GM12878 (cell line): ENCODE measurements at regions not wholly inside any gene's neighbourhood (a gene's known extent, or its start where the extent isn't known, plus 50 kb on each side); places are given as distances from the start of the nearest gene placed in this dataset.

Source experiments
- ATAC-seq: fragments of 200-7000 bp; cut with Tn5 transposase; 3 replicates; pipeline ENCODE4 v1.9.1; 2020; ENCODE audit warnings: mild to moderate bottlenecking, moderate library complexity
- BruUV-seq: library from RNA; stranded (reverse); fragments of 400-500 nt; replicated peaks from 2 replicates; lab custom pipeline; 2021; lab: Mats Ljungman, UMichigan
- CTCF ChIA-PET: fragments of 300-600 bp; sonication (Branson Sonifier 250); formaldehyde crosslinking; extraction: SDS; loops from one replicate; lab custom pipeline; 2021; ENCODE audit warnings: inconsistent platforms; lab: Yijun Ruan, JAX
- POLR2A ChIA-PET: fragments of 350-600 bp; formaldehyde crosslinking; extraction: SDS; loops from one replicate; lab custom pipeline; 2021; ENCODE audit warnings: inconsistent platforms; lab: Charles Lee
- RAD21 ChIA-PET: fragments of 300-600 bp; sonication (Branson Sonifier 250); formaldehyde crosslinking; loops from one replicate; lab custom pipeline; 2023; ENCODE audit warnings: antibody characterized with exemption; ENCODE audit not compliant: unreplicated experiment; lab: Charles Lee
- SMC1A ChIA-PET: fragments of 300-600 bp; sonication (Branson Sonifier 250); formaldehyde crosslinking; loops from one replicate; lab custom pipeline; 2023; ENCODE audit not compliant: unreplicated experiment, uncharacterized antibody; lab: Charles Lee
- DNase-seq: peaks from one replicate; pipeline ENCODE4 v3.0.0-alpha.2; 2011; ENCODE audit warnings: low read depth, low spot score
- FAIRE-seq: peaks from 3 replicates; lab custom pipeline; 2011; peaks lifted over from hg19 to GRCh38; lab: Jason Lieb, UNC
- H2AFZ ChIP-seq: 2 replicates; pipeline ENCODE4 v1.6.0; 2011; ENCODE audit warnings: low read depth, low read length, control low read depth; ENCODE audit not compliant: control insufficient read depth
- H3K27ac ChIP-seq: 2 replicates; pipeline ENCODE4 v1.5.1; 2011; ENCODE audit warnings: control low read depth; ENCODE audit not compliant: control insufficient read depth, insufficient read depth
- H3K27me3 ChIP-seq, 2 experiments: replicated peaks in 1 of 2; 2 replicates each; pipeline versions ENCODE4 v1.6.0 to v1.6.1; 2011; ENCODE audit warnings: low read length in 1 of 2; ENCODE audit not compliant: control insufficient read depth in 2 of 2, insufficient read depth in 2 of 2
- H3K36me3 ChIP-seq, 2 experiments: 2 replicates each; pipeline ENCODE4 v1.5.1; 2011; ENCODE audit warnings: low read length in 1 of 2; ENCODE audit not compliant: control insufficient read depth in 2 of 2, insufficient read depth in 2 of 2
- H3K4me1 ChIP-seq: 2 replicates; pipeline ENCODE4 v1.6.1; 2011; ENCODE audit warnings: mild to moderate bottlenecking, low read length, moderate library complexity, mixed read lengths; ENCODE audit not compliant: control insufficient read depth, insufficient read depth
- H3K4me2 ChIP-seq: 2 replicates; pipeline ENCODE4 v1.6.0; 2011; ENCODE audit warnings: control low read depth; ENCODE audit not compliant: control insufficient read depth, insufficient read depth
- H3K4me3 ChIP-seq: fragments of 200-600 bp; sonication (generic); 2 replicates; pipeline ENCODE4 v1.5.1; 2016
- H3K79me2 ChIP-seq: 2 replicates; pipeline ENCODE4 v1.6.0; 2011; ENCODE audit warnings: low read length; ENCODE audit not compliant: control insufficient read depth, insufficient read depth
- H3K9ac ChIP-seq: 2 replicates; pipeline ENCODE4 v1.8.0; 2011; ENCODE audit warnings: low read length, control low read depth, mixed read lengths; ENCODE audit not compliant: control insufficient read depth, insufficient read depth
- H3K9me3 ChIP-seq: replicated peaks from 3 replicates; pipeline ENCODE4 v1.5.1; 2011; ENCODE audit warnings: mild to moderate bottlenecking, low read length; ENCODE audit not compliant: control insufficient read depth, insufficient read depth
- H4K20me1 ChIP-seq: 2 replicates; pipeline ENCODE4 v1.6.0; 2011; ENCODE audit not compliant: control insufficient read depth, insufficient read depth
- BMI1 ChIP-seq: fragments of 450-650 bp; IDR thresholded peaks from 2 replicates; pipeline ENCODE4 v1.6.1; 2016; ENCODE audit warnings: mild to moderate bottlenecking, moderate library complexity, borderline replicate concordance
- CBX3 ChIP-seq: fragments of 200-600 bp; sonication (generic); IDR thresholded peaks from 2 replicates; pipeline ENCODE4 v1.6.1; 2016; ENCODE audit warnings: low read depth, borderline replicate concordance
- CREB1 ChIP-seq: IDR thresholded peaks from 2 replicates; pipeline ENCODE4 v1.6.1; 2012; ENCODE audit warnings: low read depth, mild to moderate bottlenecking, inconsistent platforms
- FOS ChIP-seq: IDR thresholded peaks from 3 replicates; pipeline ENCODE4 v1.6.1; 2011; ENCODE audit warnings: borderline replicate concordance; ENCODE audit not compliant: insufficient read length; ENCODE audit errors: extremely low read depth
- HDAC2 ChIP-seq: fragments of 200-600 bp; sonication (generic); IDR thresholded peaks from 2 replicates; pipeline ENCODE4 v1.6.1; 2017
- MYB ChIP-seq: fragments of 150-350 bp; IDR thresholded peaks from 2 replicates; pipeline ENCODE4 v1.6.1; 2014; ENCODE audit warnings: mild to moderate bottlenecking, low read depth, low read length, borderline replicate concordance
- NKRF ChIP-seq: fragments of 450-650 bp; conservative IDR thresholded peaks from 2 replicates; pipeline ENCODE4 v1.6.1; 2017; ENCODE audit warnings: mild to moderate bottlenecking, moderate library complexity
- POLR2A ChIP-seq: IDR thresholded peaks from 2 replicates; pipeline ENCODE4 v1.6.1; 2011; ENCODE audit warnings: low read depth, mild to moderate bottlenecking, low read length
- SMARCA5 ChIP-seq: fragments of 450-650 bp; IDR thresholded peaks from 2 replicates; pipeline ENCODE4 v1.6.1; 2017; ENCODE audit warnings: mild to moderate bottlenecking
- SREBF1 ChIP-seq: IDR thresholded peaks from 2 replicates; pipeline ENCODE4 v1.6.1; 2012; ENCODE audit warnings: mild to moderate bottlenecking, low read length
- WGBS: methylation state at CpG from one replicate; pipeline ENCODE4 v1.1.6; 2016; ENCODE audit warnings: low lambda C conversion rate; ENCODE audit not compliant: insufficient replicate concordance, insufficient coverage; ENCODE audit errors: missing lambda C conversion rate; 5-methylcytosine and 5-hydroxymethylcytosine counted together
- in situ Hi-C: fragments of 300-500 bp; cut with MboI; formaldehyde crosslinking; loops from 9 replicates; pipeline ENCODE4 v1.14.3; 2018; ENCODE audit warnings: mixed read lengths
- intact Hi-C: fragments of 100-400 bp; cut with micrococcal nuclease; formaldehyde crosslinking; loops from one replicate; pipeline ENCODE4 v1.14.2; 2022; ENCODE audit not compliant: unreplicated experiment
- TF ChIP-seq, protein P1 (sequence below): fragments of 450-650 bp; formaldehyde crosslinking; IDR thresholded peaks from 2 replicates; pipeline ENCODE4 v1.4.0; 2022; ENCODE audit warnings: mild to moderate bottlenecking, moderate library complexity

DNA sequence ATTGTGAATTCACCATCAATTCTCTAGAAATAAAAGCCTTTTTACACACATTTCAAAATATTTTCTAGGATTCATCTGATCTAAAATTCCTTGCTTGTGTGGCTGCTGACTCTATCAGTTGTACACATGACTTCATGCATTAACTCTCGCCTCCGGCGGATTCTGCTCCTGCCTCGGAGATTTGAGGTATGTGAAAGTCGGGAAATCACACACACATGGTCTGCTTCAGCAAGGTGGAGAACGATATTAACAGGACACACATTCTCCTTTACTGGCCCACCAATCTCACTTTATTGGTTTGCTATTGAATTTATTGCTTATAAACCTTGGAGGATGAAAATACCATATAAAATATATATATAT, 855.7 kb downstream of the SLITRK5 start:
- Histone ChIP-seq H3K27me3 (no peaks in the 10 kb centered on the region), H3K4me2 (no peak overlapping the region), H3K79me2 (no peaks in the 10 kb centered on the region), H3K27ac (no peak overlapping the region), H2AFZ (no peak overlapping the region), H3K9ac (no peak overlapping the region), H4K20me1 (no peaks in the 10 kb centered on the region), H3K9me3 (no peaks in the 10 kb centered on the region), H3K4me1 (no peaks in the 10 kb centered on the region), H3K36me3 (no peaks in the 10 kb centered on the region), H3K4me3 (no peak overlapping the region)
- SMC1A ChIA-PET: no interaction called here
- 55% methylated on average over 6 of the region's 6 CpGs for WGBS
- in situ Hi-C loops (no loop called here), intact Hi-C loops (no loop called here)
- POLR2A ChIA-PET: no interaction called here
- FAIRE-seq: no peak
- CTCF ChIA-PET: no interaction called here
- no peak for TF ChIP-seq BMI1
- no peak for ATAC-seq
- BruUV-seq: no TSS peak
- DNase-seq: no peak
- RAD21 ChIA-PET: no interaction called here

- no peaks in the 10 kb centered on the region for H3K79me2 ChIP-seq
- no peaks in the 10 kb centered on the region for H3K4me1 ChIP-seq
- no peaks in the 10 kb centered on the region for H4K20me1 ChIP-seq
- no peaks in the 10 kb centered on the region for H3K36me3 ChIP-seq
- H3K9ac ChIP-seq: no peak overlapping the region
- no peak overlapping the region for H3K27ac ChIP-seq
- FAIRE-seq (no peak), ATAC-seq (no peak), DNase-seq (no peak)
- no peak overlapping the region for H3K4me3 ChIP-seq
- ChIA-PET POLR2A (no interaction called here), RAD21 (no interaction called here), SMC1A (no interaction called here), CTCF (no interaction called here)
- no TSS peak for BruUV-seq
- in situ Hi-C loops: no loop called here
- no peaks in the 10 kb centered on the region for H3K9me3 ChIP-seq
- H3K27me3 ChIP-seq: no peaks in the 10 kb centered on the region
- 0% methylated on average over 1 of the region's 1 CpG for WGBS
- intact Hi-C loops: no loop called here
- no peak overlapping the region for H3K4me2 ChIP-seq
- no peak overlapping the region for H2AFZ ChIP-seq
- no peak for TF ChIP-seq SREBF1
- TF ChIP-seq SMARCA5: no peak
- TF ChIP-seq POLR2A: no peak
- no peak for TF ChIP-seq CBX3
- TF ChIP-seq CREB1: no peak
- TF ChIP-seq MYB: no peak
- no peak for TF ChIP-seq HDAC2
- TF ChIP-seq NKRF: no peak
- no peak for TF ChIP-seq FOS
- TF ChIP-seq, protein P1, sequence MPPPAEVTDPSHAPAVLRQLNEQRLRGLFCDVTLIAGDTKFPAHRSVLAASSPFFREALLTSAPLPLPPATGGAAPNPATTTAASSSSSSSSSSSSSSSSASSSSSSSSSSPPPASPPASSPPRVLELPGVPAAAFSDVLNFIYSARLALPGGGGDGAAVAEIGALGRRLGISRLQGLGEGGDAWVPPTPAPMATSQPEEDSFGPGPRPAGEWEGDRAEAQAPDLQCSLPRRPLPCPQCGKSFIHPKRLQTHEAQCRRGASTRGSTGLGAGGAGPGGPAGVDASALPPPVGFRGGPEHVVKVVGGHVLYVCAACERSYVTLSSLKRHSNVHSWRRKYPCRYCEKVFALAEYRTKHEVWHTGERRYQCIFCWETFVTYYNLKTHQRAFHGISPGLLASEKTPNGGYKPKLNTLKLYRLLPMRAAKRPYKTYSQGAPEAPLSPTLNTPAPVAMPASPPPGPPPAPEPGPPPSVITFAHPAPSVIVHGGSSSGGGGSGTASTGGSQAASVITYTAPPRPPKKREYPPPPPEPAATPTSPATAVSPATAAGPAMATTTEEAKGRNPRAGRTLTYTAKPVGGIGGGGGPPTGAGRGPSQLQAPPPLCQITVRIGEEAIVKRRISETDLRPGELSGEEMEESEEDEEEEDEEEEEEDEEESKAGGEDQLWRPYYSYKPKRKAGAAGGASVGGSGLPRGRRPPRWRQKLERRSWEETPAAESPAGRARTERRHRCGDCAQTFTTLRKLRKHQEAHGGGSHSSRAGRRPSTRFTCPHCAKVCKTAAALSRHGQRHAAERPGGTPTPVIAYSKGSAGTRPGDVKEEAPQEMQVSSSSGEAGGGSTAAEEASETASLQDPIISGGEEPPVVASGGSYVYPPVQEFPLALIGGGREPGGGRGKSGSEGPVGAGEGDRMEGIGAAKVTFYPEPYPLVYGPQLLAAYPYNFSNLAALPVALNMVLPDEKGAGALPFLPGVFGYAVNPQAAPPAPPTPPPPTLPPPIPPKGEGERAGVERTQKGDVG: no peak
Observed at GRCh38 chr13:88541994-88542393, 870.8 kb downstream of the SLITRK5 start.
